Spleen (tissue), 7 donors: ENCODE measurements at regions not wholly inside any gene's neighbourhood (a gene's known extent, or its start where the extent isn't known, plus 50 kb on each side); places are given as distances from the start of the nearest gene placed in this dataset.

ENCODE experiments used
- CTCF ChIP-seq, 11 experiments: fragments of 200-600 bp in 7 of 11; fragments of 450-650 bp in 4 of 11; sonication (generic) in 4 of 11; IDR thresholded peaks in 8 of 11; conservative IDR thresholded peaks in 3 of 11; 1 replicate in 7 of 11; 2 replicates in 4 of 11; pipeline versions ENCODE4 v1.4.0 to v1.8.0; 2016 to 2021; ENCODE audit warnings: antibody characterized with exemption in 11 of 11, inconsistent platforms in 4 of 11, mild to moderate bottlenecking in 1 of 11
- POLR2A ChIP-seq, 3 donors: fragments of 450-650 bp; IDR thresholded peaks; one replicate each; pipeline ENCODE4 v1.5.1; 2017; ENCODE audit warnings: antibody characterized with exemption in 3 of 3, mild to moderate bottlenecking in 1 of 3
- POLR2AphosphoS5 ChIP-seq, 3 donors: sonication (generic); formaldehyde crosslinking; IDR thresholded peaks; one replicate each; pipeline ENCODE4 v1.5.1; 2017; ENCODE audit warnings: antibody characterized with exemption in 3 of 3
- donor health status: DM: no; HTN: no; CAD: no; lungs with moderate emphysema.
- donor health status: DM: no; HTN: no; CAD: no.
- donor health status: DM: no; HTN: no; CAD: no.

- TF ChIP-seq CTCF (IDR thresholded peaks at IDR 0.05 in 8 of 11, conservative IDR thresholded peaks at IDR 0.05 in 3 of 11): no peak
- TF ChIP-seq POLR2AphosphoS5 (IDR thresholded peaks at IDR 0.05): no peak
- no peak for TF ChIP-seq POLR2A (IDR thresholded peaks at IDR 0.05)
Measured at GRCh38 chr17:33615861-33616260, 322.8 kb upstream of the ASIC2 start.
